Panc1 (cell line): ENCODE measurements at regions not wholly inside any gene's neighbourhood (a gene's known extent, or its start where the extent isn't known, plus 50 kb on each side); places are given as distances from the start of the nearest gene placed in this dataset.

ENCODE experiments used
- POLR2AphosphoS5 ChIP-seq: IDR thresholded peaks from 2 replicates; pipeline ENCODE4 v1.6.1; 2012; ENCODE audit warnings: mild to moderate bottlenecking, low read depth, low read length, moderate library complexity
- REST ChIP-seq, 2 experiments: IDR thresholded peaks; 2 replicates each; pipeline ENCODE4 v1.6.1; 2011 to 2012; ENCODE audit warnings: low read depth in 2 of 2, control low read depth in 1 of 2, low read length in 1 of 2, mild to moderate bottlenecking in 1 of 2, moderate library complexity in 1 of 2; ENCODE audit not compliant: insufficient read depth in 1 of 2
- TF ChIP-seq, protein P1 (sequence below): fragments of 450-650 bp; IDR thresholded peaks from 2 replicates; pipeline ENCODE4 v1.5.1; 2017; ENCODE audit warnings: mild to moderate bottlenecking

DNA sequence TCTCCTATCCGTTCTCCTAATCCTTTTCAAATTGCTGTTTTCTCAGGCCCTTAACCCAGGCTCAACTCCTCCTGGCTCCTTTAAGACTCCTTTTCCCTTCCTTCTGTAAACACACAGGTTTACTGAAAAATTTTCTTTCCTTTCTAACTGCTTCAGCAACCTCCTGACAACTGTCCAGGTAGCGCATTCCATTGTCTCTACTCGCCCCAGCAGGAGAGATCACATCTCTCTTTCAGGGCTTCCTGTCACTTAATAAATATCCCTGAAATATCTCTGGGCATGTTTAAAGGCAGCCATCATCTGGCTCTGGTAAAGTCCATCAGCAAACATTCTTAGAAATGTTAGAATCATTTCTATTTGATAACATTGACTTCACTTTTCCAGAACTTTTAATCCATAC is 211.2 kb upstream of the PTBP2 start:
- no peak for TF ChIP-seq POLR2AphosphoS5
- TF ChIP-seq, protein P1, sequence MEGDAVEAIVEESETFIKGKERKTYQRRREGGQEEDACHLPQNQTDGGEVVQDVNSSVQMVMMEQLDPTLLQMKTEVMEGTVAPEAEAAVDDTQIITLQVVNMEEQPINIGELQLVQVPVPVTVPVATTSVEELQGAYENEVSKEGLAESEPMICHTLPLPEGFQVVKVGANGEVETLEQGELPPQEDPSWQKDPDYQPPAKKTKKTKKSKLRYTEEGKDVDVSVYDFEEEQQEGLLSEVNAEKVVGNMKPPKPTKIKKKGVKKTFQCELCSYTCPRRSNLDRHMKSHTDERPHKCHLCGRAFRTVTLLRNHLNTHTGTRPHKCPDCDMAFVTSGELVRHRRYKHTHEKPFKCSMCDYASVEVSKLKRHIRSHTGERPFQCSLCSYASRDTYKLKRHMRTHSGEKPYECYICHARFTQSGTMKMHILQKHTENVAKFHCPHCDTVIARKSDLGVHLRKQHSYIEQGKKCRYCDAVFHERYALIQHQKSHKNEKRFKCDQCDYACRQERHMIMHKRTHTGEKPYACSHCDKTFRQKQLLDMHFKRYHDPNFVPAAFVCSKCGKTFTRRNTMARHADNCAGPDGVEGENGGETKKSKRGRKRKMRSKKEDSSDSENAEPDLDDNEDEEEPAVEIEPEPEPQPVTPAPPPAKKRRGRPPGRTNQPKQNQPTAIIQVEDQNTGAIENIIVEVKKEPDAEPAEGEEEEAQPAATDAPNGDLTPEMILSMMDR, result no peak
- no peak for TF ChIP-seq REST (IDR thresholded peaks at IDR 0.05; ENCODE audit: insufficient read depth in 1 of 2, low read depth in 2 of 2, low read length in 1 of 2)
